ENCODE measurements at regions not wholly inside any gene's neighbourhood (a gene's known extent, or its start where the extent isn't known, plus 50 kb on each side); places are given as distances from the start of the nearest gene placed in this dataset.

DNA sequence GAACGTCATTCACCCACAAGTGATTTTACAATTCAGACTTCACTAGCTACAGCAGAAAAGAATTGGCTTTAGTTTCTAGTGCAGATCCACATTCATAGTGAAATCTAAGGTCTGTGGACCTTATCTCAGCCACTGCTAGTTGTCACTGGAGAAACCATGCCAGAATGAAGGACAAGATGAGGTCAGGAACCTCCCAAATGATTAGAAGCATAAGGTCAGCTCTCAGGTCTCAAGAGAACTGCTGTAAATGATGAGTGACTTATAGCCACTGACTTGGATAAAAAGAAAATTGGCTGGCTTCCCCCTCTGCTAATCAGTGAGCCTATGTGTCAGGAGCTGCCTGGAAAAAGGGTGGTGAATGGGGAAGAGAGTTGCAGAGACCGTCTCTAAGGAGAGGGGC lies 265.3 kb upstream of the BMP2 start:
- TF ChIP-seq JUND (IDR thresholded peaks at IDR 0.05), result no peak
- TF ChIP-seq RXRA (IDR thresholded peaks at IDR 0.05), result no peak
- TF ChIP-seq, protein P1, sequence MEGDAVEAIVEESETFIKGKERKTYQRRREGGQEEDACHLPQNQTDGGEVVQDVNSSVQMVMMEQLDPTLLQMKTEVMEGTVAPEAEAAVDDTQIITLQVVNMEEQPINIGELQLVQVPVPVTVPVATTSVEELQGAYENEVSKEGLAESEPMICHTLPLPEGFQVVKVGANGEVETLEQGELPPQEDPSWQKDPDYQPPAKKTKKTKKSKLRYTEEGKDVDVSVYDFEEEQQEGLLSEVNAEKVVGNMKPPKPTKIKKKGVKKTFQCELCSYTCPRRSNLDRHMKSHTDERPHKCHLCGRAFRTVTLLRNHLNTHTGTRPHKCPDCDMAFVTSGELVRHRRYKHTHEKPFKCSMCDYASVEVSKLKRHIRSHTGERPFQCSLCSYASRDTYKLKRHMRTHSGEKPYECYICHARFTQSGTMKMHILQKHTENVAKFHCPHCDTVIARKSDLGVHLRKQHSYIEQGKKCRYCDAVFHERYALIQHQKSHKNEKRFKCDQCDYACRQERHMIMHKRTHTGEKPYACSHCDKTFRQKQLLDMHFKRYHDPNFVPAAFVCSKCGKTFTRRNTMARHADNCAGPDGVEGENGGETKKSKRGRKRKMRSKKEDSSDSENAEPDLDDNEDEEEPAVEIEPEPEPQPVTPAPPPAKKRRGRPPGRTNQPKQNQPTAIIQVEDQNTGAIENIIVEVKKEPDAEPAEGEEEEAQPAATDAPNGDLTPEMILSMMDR (IDR thresholded peaks at IDR 0.05; ENCODE audit: low read depth, low read length, missing input control), result no peak
- no peak for TF ChIP-seq EGR1 (IDR thresholded peaks at IDR 0.05; ENCODE audit: low read depth in 2 of 2)
- TF ChIP-seq TAF1 (conservative IDR thresholded peaks at IDR 0.05), result no peak
